ENCODE measurements at regions not wholly inside any gene's neighbourhood (a gene's known extent, or its start where the extent isn't known, plus 50 kb on each side); places are given as distances from the start of the nearest gene placed in this dataset.

- H3K4me3 ChIP-seq: no peak overlapping the region
- TF ChIP-seq CTCF (IDR thresholded peaks at IDR 0.05) (no peak), POLR2A (IDR thresholded peaks at IDR 0.05) (no peak), POLR2AphosphoS5 (IDR thresholded peaks at IDR 0.05) (no peak), EP300 (IDR thresholded peaks at IDR 0.05; ENCODE audit: low read depth) (no peak)
- H3K27ac ChIP-seq: no peak overlapping the region
- H3K4me1 ChIP-seq: peaks cover 0 to 20% (median 13%) of the 10 kb centered on the region in 4 donors
- no peaks in the 10 kb centered on the region for H3K36me3 ChIP-seq
- H3K27me3 ChIP-seq: peaks cover 49% of the 10 kb centered on the region
- in situ Hi-C loops (cut with MboI; ENCODE audit: low pct_ligation_motif_present in 1 of 4, low pct_unique_long_range_greater_than_20kb in 1 of 4, low sequenced_read_pairs in 3 of 4) (no loop called here), intact Hi-C loops (cut with DNase I; ENCODE audit: low total_unique reads) (no loop called here)
- H3K9me3 ChIP-seq: no peaks in the 10 kb centered on the region
- DNase-seq: no peak
- whole genome bisulfite sequencing, 2 donors (ENCODE audit: low coverage in 1 of 2): 76 to 100% methylated on average over 1 to 2 of the region's 2 CpGs
Observed at GRCh38 chr1:217141711-217142110, 418.5 kb upstream of the ESRRG start.

DNA sequence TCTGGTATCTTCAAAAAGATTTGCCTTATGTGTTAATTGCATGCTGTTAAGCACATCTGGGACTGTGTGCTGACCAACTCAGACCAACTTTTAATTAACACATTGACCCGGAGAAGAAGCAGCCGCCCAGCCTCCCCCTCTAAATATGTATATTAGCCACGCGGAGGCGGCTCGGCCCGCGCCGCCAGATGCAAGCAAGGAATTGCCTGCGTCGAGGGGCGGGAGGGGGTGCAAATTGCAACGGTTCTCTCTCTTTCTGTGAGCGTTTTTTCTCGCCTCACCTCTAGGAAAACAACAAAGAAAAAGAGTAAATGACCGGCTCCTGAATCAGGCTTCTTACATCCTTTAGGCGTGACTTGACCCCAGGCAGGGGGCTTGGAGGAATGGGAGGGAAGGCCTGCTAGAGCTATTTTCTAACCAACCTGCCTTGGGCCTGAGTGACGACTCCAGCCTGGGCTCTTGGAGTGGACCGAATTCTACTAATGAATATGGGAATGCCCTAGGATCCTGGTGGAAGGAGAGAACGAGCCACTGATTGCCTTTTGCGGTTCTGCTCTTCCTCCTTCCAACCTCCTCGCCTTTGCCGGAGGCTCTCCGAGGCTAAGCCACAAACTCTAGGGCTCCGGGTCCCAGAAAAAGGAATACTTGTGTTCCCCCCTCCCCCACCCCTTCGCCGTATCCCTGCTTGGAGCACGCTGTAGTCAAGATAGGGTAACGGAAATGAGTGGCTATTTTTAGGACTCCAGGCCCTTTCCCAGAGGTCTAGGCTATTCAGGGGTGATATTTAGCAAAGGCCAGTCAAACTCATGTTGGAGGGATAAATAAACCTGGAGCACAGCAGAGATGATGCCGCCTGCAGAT is 417.0 kb upstream of the ESRRG start:
- Histone ChIP-seq H3K36me3 (no peaks in the 10 kb centered on the region), H3K27me3 (peaks cover 64% of the 10 kb centered on the region), H3K4me3 (no peak overlapping the region), H3K4me1 (peaks cover 0 to 33% (median 17%) of the 10 kb centered on the region in 4 donors), H3K9me3 (no peaks in the 10 kb centered on the region), H3K27ac (no peak overlapping the region)
- 47 to 54% methylated on average over 6 to 30 of the region's 30 CpGs for WGBS, 2 donors (ENCODE audit: low coverage in 1 of 2)
- in situ Hi-C loops (cut with MboI; ENCODE audit: low pct_ligation_motif_present in 1 of 4, low pct_unique_long_range_greater_than_20kb in 1 of 4, low sequenced_read_pairs in 3 of 4): no loop called here
- no peak for TF ChIP-seq POLR2A (IDR thresholded peaks at IDR 0.05)
- no peak for TF ChIP-seq EP300 (IDR thresholded peaks at IDR 0.05; ENCODE audit: low read depth)
- TF ChIP-seq CTCF (IDR thresholded peaks at IDR 0.05): no peak
- TF ChIP-seq POLR2AphosphoS5 (IDR thresholded peaks at IDR 0.05): no peak
- DNase-seq: no peak
- intact Hi-C loops (cut with DNase I; ENCODE audit: low total_unique reads): no loop called here

GRCh38 chr1:217139513-217139912 is 416.3 kb upstream of the ESRRG start:
- WGBS, 2 donors (ENCODE audit: low coverage in 1 of 2): 21 to 39% methylated on average over 15 to 29 of the region's 29 CpGs
- Histone ChIP-seq H3K27me3 (peaks cover 71% of the 10 kb centered on the region), H3K4me1 (peaks cover 0 to 40% (median 24%) of the 10 kb centered on the region in 4 donors), H3K27ac (no peak overlapping the region), H3K36me3 (no peaks in the 10 kb centered on the region), H3K9me3 (no peaks in the 10 kb centered on the region), H3K4me3 (no peak overlapping the region)
- intact Hi-C loops (cut with DNase I; ENCODE audit: low total_unique reads): no loop called here
- DNase-seq: no peak
- TF ChIP-seq EP300 (IDR thresholded peaks at IDR 0.05; ENCODE audit: low read depth) (no peak), POLR2AphosphoS5 (IDR thresholded peaks at IDR 0.05) (no peak), POLR2A (IDR thresholded peaks at IDR 0.05) (no peak), CTCF (IDR thresholded peaks at IDR 0.05) (no peak)
- in situ Hi-C loops (cut with MboI; ENCODE audit: low pct_ligation_motif_present in 1 of 4, low pct_unique_long_range_greater_than_20kb in 1 of 4, low sequenced_read_pairs in 3 of 4): no loop called here

GRCh38 chr1:217138799-217139466 is 415.7 kb upstream of the ESRRG start:
- H3K4me3 ChIP-seq: no peak overlapping the region

More at GRCh38 chr1:217138799-217139466, 415.7 kb upstream of the ESRRG start:
- intact Hi-C loops (cut with DNase I; ENCODE audit: low total_unique reads): no loop called here
- in situ Hi-C loops (cut with MboI; ENCODE audit: low pct_ligation_motif_present in 1 of 4, low pct_unique_long_range_greater_than_20kb in 1 of 4, low sequenced_read_pairs in 3 of 4): no loop called here
- peaks cover 0 to 43% (median 26%) of the 10 kb centered on the region in 4 donors for H3K4me1 ChIP-seq
- DNase-seq: no peak
- H3K27ac ChIP-seq: no peak overlapping the region
- no peaks in the 10 kb centered on the region for H3K9me3 ChIP-seq
- peaks cover 77% of the 10 kb centered on the region for H3K27me3 ChIP-seq
- 50 to 52% methylated on average over 7 to 12 of the region's 12 CpGs for WGBS, 2 donors (ENCODE audit: low coverage in 1 of 2)
- no peaks in the 10 kb centered on the region for H3K36me3 ChIP-seq
- TF ChIP-seq CTCF (IDR thresholded peaks at IDR 0.05) (no peak), POLR2A (IDR thresholded peaks at IDR 0.05) (no peak), EP300 (IDR thresholded peaks at IDR 0.05; ENCODE audit: low read depth) (no peak), POLR2AphosphoS5 (IDR thresholded peaks at IDR 0.05) (no peak)
